OCI-LY3 (cell line): ENCODE measurements at regions not wholly inside any gene's neighbourhood (a gene's known extent, or its start where the extent isn't known, plus 50 kb on each side); places are given as distances from the start of the nearest gene placed in this dataset.

Experiments
- EZH2phosphoT487 ChIP-seq: fragments of 200-600 bp; shearing (Covaris generic); IDR thresholded peaks from 2 replicates; pipeline ENCODE4 v1.6.1; 2018; ENCODE audit warnings: antibody characterized with exemption, mixed run types, low read depth
- TF ChIP-seq, protein P1 (sequence below): fragments of 200-600, 300-600 bp; sonication (generic); IDR thresholded peaks from 2 replicates; pipeline ENCODE4 v1.5.1; 2014; ENCODE audit warnings: antibody characterized with exemption, low read length, low read depth

DNA sequence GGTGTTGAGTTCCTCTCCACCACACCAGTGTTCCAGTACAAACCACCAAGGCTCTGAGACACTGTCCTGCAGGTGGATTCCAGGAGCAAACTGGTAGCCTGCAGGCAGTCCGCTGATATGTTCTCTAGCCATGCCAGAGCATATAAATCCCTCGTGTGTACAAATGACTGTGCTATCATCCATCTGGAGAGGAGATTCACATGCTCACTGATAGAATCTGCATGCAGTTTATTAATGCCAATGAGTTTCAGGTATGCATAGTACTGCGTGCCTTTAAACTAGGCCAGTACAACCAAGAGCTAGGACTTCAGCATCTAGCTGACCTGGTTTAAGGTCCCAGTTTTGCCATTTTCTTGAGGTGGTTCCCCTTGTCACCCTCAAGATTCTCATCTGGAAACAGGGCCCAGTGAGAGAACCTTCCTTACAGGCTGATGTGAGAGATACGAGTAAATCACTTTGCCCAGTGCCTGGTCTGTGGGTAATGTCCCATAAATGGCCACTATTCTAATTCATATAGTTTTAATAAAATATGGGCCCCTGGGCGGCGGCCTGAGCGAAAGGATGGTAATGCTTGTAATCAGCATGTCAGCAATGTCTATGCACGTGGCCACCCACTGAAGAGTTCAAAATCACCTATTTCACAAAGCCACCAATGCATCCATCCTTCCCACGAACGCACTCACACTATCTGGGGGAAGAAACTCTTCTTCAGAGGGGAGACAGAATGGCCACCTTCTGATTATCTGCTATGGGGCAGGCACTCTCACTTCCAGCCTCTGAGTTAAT lies 268.0 kb upstream of the ZMIZ1 start:
- TF ChIP-seq, protein P1, sequence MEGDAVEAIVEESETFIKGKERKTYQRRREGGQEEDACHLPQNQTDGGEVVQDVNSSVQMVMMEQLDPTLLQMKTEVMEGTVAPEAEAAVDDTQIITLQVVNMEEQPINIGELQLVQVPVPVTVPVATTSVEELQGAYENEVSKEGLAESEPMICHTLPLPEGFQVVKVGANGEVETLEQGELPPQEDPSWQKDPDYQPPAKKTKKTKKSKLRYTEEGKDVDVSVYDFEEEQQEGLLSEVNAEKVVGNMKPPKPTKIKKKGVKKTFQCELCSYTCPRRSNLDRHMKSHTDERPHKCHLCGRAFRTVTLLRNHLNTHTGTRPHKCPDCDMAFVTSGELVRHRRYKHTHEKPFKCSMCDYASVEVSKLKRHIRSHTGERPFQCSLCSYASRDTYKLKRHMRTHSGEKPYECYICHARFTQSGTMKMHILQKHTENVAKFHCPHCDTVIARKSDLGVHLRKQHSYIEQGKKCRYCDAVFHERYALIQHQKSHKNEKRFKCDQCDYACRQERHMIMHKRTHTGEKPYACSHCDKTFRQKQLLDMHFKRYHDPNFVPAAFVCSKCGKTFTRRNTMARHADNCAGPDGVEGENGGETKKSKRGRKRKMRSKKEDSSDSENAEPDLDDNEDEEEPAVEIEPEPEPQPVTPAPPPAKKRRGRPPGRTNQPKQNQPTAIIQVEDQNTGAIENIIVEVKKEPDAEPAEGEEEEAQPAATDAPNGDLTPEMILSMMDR: no peak
- TF ChIP-seq EZH2phosphoT487: no peak
